CD4-positive, alpha-beta T cell treated with Interleukin-2 at 100 ng/mL for 4 hours (primary cell): ENCODE measurements at regions not wholly inside any gene's neighbourhood (a gene's known extent, or its start where the extent isn't known, plus 50 kb on each side); places are given as distances from the start of the nearest gene placed in this dataset.

ENCODE experiments used
- DNase-seq: peaks from one replicate; pipeline ENCODE4 v3.0.0-alpha.2; 2020; ENCODE audit warnings: low spot score

DNA sequence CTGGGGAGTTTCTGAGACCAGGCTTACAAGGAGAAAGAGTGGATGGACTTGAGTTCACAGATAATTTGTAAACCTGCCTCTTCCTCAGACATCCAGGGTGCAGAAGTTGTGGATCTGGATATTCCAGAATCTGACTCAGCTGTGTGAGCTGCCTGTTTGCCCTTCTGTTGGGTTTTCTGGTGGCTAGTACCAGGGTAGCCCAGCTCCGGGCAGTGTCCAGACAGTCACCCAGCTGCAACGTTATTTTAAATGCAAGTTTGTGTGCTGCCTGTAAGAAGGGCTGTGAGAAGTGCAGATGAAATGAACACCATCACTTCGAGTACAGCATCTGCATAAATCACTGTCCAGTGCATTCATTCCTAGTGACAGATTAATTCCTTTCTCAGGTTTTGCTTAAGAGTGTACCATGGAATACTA lies 1053.0 kb downstream of the TUSC7 start:
- no peak for DNase-seq

DNA sequence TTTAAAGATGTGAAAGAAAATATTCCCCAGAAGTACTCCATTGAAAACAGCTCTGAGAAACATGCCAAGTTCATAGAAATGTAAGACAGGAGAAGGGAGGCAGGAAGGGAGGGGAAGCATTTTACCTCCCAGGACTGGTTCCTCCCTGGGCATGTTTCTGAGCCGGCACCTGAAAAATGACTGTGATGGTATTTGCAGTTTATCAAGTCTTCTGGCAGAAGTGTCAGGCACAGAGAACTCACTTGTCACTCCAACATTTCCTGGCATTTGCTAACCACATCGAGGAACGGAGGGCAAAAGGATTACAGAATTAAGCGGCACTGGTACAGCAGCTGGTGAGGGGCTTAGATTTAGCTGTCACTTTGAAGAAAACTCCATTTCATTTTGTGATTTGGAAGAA lies 1054.0 kb downstream of the TUSC7 start:
- no peak for DNase-seq

DNA sequence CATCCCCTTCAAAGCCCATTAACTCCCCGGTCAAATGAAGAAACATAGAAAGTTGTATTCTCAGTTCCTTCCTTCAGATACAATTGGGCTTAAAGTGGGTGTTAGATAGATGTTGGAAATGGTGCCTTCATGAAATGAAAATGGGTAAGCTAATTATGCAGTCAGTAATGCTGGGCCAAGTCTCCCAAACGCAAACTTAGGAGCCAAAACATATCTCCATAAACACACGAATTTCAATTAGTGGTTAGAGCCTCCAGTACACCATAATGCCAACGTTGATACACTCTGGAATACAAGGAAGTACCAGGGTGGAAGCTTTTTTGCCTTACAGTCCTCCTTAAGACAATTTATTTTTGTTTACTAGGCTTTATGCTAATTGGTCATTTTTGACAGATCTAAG lies 1059.0 kb downstream of the TUSC7 start:
- no peak for DNase-seq

DNA sequence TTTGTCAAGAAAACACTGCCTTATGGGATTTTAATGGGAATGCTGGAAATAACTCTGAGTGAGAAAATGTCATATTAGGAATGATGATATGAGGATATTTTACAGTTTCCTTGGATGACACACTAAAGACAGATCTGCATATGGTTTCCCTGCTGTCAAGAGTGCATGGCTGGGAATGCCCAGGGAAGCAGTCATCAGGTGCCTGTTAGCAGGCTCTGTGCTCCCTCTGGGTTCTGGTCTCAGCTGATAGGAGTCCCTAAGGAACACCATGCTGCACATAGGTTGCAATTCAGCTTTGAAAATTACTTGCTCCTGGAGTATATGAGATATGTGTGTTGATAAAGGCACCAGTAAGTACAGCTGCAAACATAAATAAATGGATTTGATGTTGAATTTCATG lies 1064.6 kb downstream of the TUSC7 start:
- no peak for DNase-seq

DNA sequence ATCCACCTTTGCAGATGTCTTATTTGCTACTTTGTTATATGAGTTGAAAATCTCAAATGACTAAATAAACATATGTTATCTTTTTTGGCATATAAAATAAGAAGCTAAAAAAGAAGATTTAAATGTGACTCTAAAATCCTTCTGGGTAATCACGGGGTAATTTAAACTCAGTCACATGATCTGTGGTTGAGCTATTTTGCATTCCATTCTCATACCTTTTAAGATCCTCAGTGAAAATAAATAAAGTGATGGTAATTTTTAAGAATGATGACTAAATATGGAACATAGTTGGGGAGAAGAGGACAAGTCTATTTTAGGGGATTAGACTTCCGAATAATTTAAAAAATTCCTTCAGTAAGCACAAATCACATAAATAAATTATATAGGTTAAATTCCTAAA lies 1076.8 kb downstream of the TUSC7 start:
- no peak for DNase-seq

DNA sequence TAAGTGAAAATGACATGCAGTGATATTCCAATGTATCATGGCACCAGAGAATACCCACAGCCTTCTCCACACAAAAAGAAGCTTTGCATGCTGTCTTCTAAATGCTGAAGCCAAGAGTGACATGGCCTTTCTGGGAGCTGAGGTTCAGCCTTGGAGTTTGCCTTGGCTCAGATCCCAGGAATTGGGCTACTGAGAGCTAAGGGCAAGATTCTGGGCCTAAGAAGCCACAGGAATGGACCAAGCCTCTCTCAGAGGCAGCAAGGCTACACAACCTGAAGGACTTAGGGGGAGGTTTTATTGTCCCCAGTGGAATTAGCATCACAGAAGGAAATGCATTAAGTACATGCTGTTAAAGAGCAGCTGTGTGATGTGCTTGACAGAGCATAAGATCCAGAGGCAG lies 1078.5 kb downstream of the TUSC7 start:
- DNase-seq = no peak

DNA sequence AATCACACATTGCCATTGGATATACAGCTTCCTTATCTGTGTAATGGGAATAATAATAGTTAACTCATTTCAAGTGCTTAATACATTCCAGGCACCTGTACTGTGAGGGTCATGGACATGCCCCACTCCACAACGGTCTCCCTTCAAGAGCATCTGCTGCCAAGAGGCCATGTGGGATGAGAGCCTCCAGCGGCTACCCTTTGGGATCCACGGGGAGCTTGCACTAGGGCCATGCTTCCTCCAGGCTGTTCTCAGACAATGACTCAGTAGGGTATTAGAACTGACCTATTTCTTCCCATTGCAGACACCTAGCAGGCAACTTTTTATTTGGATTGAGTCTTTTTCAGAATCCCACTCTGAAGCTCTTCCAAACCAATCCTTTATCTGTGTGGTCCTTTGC lies 1078.9 kb downstream of the TUSC7 start:
- no peak for DNase-seq

DNA sequence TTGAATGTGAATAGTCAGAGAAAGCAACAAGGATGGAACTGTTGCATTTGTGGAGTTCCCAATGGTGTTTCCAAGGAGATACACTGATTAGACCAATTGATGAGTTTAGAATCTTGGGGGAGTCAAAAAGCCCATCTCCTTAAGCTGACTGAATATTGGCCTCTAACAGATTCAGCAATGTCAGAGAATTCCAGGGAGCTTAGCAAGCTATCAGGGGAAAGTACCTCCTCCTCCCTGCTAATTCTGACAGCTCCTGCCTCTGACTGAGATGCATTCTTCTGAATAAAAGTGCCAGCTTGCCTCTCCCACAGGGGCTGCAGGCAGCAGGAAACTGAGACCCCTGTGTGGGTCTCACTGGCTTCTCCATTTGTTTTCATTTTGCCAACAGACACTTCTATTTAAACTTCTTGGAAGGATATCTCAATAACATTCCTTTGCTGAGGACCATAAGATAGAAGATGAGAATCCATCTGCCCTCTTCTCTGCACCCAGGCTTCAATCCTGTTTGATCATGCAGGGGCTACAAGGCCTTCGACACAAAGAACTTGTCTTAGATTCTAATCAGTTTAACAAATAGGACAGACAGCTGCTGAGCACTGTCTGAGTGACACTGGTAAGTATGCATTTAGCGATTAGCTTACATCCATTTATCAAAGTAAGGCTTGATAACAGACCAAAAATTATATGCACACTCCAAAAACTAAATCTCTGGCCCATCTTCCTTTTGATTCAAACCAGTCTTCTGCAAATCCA lies 1080.8 kb downstream of the TUSC7 start:
- DNase-seq = no peak

DNA sequence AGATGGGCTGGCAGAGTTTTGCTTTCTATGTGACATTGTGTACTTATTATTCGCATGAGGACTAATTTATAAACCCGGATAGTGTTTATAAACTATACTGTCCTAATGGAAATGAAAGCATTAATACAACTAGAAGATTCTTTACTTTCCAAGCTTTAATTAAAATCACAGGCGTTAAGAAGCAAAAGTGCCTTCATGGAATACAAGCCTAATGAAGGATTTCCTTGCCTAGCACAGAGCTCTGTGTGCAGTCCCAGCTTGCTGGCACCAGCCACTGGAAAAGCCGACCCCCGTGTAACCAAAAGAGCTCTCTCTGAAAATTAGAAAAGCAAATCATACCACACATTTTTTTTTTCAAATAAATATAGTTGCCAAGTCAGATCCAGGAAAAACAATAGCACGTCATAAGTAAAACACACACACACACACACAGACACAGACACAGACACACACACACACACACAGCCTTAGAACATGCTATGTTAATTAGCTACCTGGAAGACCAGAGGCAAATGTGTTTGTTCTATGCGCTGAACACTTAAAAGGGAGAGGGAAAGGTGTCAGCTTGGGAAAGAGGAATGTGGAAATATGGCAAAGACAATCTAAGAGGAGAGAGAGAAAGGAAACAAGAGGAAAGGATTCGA lies 1084.2 kb downstream of the TUSC7 start:
- no peak for DNase-seq

DNA sequence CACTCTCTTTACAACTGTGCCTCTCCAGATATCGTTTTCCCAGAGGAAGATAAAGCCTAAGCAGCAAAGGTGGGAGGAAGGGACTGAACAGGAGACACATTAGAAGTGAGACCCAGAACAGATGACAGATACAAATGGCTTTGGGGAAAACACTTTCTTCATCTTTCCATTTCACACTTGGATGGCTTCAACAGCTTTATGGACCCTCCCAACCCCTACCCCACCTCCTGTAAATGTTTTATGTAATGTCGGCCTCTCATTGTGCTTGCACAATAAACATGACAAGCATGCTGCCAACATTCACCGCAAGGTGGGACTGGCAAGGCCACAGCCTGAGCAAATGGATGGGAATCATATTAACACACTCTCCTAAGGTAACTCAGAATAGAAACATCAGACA lies 1088.6 kb downstream of the TUSC7 start:
- no peak for DNase-seq

DNA sequence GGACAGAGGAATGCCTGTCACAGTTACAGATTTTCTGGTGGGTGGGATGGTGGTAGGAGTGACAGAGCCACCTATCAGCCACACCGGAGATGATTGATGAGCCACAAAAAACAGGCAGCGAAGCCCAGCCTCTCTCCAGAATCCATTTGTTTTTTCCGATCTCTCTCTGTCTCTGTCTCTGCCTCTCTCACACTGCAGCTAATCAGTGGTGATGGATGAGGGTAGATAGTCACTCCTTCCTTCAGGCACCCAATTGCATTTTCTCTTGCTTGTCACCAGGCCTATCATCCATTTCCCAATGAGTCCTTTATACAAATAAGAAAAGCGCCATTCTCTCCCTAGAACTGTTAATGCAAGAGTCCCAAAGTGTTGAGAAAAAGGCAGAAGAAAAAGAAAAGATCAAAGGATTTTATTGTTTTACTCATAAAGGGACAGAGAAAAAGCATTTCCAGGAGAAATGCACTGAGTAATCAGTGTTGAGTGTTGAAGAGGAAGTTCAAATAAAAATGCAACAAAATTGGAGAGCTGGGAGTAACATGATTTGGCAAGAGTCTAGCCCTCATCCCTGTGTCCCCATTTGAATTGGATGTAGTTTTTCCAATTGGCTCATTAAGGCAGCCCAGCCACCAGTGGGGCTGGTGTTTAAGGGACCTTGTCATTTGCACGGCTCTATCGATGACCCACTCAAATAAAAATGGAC lies 1089.3 kb downstream of the TUSC7 start:
- DNase-seq = no peak

DNA sequence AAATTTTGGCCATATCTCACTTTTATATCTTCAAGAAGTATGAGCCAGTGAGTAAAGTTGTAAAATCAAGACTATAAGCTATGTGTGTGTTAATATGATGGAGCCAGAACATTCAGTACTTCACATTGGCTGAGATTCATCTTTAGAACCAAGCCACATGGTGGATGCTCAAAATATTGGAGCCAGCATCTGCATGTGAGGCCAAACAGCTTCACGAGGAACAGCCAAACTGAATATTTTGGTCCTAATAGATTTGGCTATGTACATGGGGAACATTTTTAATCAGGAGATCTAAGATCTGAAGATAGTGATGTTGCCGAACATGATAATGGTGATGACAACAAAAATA lies 1089.8 kb downstream of the TUSC7 start:
- no peak for DNase-seq

DNA sequence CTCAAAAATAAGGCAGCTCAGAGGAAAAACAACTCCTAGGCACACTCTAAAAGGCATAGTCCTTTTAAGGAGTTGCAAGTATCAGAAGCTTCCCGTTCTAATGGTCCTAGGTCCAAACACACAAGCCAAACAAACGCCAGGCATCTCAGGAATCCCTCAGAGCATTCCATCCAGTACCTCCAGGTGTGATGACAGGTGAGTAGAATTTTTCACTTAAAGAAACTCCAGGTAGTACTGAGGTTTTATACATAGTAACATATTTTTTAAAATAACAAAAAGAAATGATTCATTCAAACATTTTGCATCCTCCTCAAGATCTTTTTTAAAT lies 1092.3 kb downstream of the TUSC7 start:
- no peak for DNase-seq

DNA sequence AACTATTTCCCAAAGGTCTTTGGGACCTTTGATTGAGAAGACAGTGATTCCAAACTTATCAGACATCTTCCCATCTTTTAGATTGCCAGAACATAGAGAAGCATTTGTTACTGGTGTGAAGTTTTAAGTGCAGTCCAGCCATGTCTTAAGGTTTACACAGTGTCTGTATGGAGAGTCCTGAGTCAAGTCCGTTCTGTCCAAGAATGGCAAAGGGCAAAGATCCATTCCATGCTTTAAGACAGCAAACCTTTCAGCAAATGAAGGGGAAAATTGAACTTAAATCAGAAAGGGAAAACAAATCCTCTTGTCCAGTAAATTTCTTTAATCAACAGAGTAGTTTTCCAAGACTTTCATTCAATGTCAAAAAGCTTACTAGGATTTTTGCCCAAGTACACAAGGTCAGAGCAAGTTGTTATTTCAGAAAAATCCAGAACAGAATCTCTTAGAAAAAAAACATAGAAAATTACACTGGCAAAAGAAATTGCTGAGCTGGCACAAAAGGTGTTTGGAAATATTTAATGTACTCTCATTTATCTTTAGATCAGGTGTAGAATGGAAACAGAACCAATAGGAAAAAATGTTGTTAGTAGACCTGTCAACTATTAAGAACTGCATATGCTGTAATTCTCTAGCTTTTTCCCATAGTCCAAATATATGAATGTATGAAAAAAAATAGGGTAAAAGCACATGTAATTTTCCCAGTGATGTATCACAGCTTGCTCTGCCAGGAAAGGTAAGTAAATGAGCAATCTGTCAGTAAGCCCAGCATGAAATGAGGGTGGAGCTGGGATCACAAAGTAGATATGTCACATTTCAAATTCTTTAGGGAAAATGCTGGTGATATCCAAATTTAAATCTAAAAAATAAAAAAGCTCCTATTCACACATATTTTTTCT lies 1099.9 kb downstream of the TUSC7 start:
- DNase-seq = no peak

DNA sequence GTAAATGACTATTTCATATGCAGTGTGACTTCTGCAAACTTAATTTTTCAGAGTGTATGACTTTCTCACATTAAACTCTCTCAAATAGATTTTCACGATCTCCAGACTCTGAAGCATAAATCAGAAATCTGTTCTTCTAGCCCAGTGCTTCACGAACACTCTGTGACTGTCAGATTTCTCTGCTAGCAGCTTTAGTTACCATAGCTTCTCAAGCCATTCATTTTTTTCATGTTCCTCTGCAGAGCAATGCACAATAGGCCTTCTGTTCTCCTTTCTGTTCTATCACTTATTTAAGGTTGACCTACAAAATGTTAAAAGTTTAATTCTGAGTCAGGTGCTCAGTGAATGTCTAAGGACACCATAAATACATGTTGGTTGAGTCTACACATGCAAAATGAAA lies 1102.2 kb downstream of the TUSC7 start:
- DNase-seq = no peak

DNA sequence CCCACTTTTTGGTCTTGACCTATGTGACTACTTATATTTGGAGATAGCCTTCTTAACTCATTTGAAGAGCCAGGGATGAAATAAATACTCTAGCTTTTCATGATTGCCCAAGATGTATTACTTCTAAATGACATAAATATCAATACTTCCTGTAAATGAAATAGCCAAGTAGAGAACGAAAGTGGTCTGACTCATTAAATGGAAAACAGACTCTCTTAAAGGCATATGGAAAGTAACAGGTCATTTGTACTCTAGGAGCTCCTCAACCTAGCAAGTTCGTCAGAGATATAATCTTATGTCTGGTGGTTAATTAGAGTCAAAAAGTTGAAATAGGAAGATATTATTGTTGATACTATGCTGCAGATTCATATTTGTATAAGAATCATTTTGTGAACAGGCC lies 1105.4 kb downstream of the TUSC7 start:
- no peak for DNase-seq

DNA sequence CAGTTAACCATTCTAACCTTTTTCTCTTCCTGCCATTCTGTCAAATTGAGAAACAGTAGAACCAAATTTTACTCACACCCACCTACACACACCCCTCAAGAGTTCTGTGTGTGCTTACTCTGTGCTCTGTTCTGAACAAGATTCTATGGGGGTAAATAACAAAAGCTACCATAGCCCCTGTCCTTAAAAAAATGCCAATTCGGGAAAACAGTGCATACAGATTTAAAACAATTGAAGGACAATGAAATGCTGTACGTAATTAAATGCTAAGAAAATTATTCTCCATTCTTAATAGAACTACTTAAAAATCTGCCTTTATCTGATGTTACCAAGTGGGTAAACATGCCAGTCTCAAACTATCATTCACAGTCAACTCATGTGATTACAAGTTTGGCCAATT lies 1107.5 kb downstream of the TUSC7 start:
- no peak for DNase-seq

DNA sequence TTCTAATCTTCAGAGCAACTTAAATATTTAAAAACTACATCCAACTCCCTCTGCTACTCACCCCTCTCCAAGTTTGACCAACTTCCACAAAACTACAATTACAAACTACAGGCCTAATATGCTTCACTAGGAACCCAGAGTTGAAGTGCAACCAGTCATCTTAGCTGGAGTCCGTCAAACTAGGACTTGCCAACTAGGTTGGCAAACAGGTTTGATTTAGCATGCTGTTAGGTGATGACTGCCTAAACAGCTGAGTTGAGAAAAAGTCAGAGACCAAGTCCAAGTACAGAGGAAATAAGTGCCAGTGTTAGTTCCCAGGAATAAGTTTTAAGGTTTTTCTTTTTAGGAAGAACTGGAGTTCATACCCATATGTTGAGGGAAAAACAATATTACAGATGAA lies 1109.0 kb downstream of the TUSC7 start:
- no peak for DNase-seq

DNA sequence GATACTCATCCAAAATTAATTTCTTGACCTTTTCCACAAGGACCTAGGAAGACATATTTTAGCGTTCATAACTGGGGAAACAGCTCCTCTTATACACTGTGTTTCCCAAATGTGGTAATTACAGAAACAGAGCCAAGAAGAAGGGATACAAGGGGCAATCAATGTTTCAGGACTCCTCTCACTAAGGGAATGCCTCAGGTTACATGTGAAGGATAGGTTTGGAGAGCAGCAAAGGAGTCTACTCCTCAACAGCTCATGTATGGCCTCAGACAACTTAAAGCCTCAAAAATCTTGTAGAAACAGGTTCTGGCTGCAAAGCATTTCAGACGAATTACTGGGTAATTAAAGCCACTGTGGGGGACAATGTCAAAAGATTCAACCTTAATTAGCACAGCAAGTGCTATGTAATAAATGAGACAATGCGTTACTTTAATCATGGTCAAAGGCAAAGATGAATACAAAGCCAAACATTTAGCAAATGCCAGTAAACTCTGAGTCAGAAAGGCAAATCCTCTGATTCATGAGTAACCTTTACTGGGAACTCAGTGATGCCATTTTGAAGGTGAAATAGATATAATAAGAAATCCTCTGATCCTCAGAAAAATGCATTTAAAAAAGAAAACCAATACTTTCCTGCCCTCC lies 1111.2 kb downstream of the TUSC7 start:
- DNase-seq = no peak

DNA sequence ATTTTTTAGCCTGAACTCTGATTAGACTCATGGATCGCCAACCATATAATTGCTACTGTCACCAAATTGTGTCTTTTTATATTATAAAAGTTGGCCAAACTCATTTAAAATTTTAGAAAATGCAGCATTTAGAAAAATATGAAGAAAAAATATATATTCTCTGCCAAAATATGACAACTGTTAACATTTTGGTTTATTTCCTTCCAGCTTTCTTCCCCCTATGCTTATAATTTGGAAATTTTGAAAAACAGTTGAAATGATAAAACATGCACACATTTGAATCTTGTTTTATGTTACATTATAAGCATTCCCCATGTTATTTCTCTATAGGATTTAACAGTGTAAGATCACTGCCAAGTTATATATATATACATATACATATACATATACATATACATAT lies 1112.8 kb downstream of the TUSC7 start:
- no peak for DNase-seq

DNA sequence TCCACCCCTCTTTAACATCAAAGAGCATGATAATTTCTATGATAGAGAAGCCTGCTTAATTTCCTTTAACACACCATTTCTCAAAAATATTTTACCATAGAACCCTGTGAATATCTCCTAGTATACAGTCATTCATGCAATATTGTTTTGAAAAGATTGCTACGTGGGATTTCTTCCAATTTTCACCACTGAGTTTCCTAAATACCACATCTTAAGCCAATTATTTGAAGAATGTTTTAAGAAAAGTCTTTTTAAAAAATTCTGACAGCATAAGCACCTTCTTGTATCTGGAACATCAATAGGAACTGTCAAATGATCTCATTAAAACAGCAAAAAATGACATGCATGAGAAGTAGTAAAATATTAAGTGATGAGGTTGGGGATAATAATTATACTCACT lies 1126.7 kb downstream of the TUSC7 start:
- DNase-seq = no peak

DNA sequence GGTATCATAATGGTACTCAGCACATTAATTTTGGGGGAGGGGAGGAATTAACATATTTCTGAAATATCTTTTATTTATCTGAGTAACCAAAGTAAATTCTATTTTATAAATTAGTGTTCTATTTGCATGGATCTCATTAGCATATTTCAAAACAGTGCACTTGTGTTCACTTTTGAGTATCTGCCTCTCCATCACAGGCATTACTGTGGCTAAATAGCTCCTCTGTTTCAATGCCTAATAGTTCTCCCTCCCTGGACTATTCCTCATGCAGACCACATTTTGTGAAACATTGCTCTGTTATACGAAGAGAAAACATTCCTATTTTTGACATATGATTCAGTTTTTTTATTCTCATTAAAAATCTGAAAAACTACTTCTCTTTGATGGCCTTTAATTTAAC lies 1127.8 kb downstream of the TUSC7 start:
- DNase-seq = no peak
